Choroid plexus epithelial cell (primary cell): ENCODE measurements at regions not wholly inside any gene's neighbourhood (a gene's known extent, or its start where the extent isn't known, plus 50 kb on each side); places are given as distances from the start of the nearest gene placed in this dataset.
A peak's percentile ranks its signal among the peaks of the same experiment; 100 is the strongest.

Experiments
- DNase-seq: peaks from one replicate; pipeline ENCODE4 v3.0.0-alpha.2; 2010; ENCODE audit warnings: low read depth
- H3K4me3 ChIP-seq: 2 replicates; pipeline ENCODE4 v1.5.1; 2011; ENCODE audit warnings: low read depth, mild to moderate bottlenecking, control low read depth, low read length, moderate library complexity
- TF ChIP-seq, protein P1 (sequence below): conservative IDR thresholded peaks from 2 replicates; pipeline ENCODE4 v1.5.1; 2011; ENCODE audit warnings: low read depth, mild to moderate bottlenecking, control low read depth, inconsistent platforms, low read length, moderate library complexity

DNA sequence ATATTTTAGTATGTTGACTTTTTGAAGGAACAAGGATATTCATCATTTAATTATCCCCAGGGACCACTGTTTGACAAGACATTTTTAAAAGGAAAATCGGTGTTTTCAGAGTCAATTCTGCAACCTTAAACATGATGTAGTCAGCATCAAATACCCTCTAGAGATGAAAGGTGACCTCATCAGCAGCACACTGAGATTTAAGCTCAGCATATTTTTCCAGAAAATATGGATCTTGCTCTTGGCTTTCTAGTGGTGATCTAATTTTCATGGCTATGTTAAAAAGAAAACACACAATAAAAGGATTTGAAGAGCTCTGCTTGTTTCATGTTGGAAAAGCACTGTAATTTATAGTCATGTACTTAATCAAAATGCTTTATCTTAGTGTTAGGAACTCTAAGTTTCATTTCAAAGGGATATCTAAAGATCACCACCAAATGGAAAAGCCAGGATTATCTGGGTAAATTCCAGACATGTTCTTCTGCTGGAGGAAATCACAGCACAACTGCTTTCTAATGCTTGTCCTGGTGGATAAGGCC is 487.2 kb downstream of the ENC1 start:
- H3K4me3 ChIP-seq = no peak overlapping the region
- DNase-seq = no peak
- TF ChIP-seq, protein P1, sequence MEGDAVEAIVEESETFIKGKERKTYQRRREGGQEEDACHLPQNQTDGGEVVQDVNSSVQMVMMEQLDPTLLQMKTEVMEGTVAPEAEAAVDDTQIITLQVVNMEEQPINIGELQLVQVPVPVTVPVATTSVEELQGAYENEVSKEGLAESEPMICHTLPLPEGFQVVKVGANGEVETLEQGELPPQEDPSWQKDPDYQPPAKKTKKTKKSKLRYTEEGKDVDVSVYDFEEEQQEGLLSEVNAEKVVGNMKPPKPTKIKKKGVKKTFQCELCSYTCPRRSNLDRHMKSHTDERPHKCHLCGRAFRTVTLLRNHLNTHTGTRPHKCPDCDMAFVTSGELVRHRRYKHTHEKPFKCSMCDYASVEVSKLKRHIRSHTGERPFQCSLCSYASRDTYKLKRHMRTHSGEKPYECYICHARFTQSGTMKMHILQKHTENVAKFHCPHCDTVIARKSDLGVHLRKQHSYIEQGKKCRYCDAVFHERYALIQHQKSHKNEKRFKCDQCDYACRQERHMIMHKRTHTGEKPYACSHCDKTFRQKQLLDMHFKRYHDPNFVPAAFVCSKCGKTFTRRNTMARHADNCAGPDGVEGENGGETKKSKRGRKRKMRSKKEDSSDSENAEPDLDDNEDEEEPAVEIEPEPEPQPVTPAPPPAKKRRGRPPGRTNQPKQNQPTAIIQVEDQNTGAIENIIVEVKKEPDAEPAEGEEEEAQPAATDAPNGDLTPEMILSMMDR = no peak

DNA sequence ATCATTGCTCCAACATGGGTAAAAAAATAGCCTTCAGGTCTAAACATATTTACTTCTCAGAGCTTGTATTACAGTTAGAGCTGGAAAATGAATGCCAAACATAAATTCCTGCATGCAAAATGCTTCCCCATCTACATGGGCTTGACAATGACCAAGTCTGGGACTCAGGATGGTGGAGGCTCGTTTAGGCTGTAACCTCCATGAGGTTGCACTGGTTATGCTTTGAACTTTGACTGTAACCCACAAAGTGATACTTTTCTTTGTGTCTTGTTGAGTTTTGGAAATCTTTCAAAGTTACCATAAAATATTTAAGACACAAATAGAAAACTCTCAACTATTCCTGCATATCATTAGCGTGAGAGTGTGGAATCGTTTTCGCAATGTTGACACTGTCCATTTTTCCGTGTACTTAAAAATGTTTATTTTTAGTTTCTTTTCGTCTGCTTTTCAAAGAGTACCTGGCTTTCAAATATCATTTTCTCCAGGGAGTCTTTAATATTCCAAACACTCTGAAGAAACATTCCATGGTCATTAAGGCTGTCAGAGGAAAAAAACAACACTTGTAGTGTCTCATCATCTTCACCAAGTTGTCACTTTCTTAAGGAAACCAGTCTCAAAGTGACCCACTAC is 487.8 kb downstream of the ENC1 start:
- DNase-seq = no peak
- TF ChIP-seq, protein P1 = no peak
- H3K4me3 ChIP-seq = no peak overlapping the region

- TF ChIP-seq, protein P1 = no peak
- no peak overlapping the region for H3K4me3 ChIP-seq
- DNase-seq = no peak
Observed at GRCh38 chr5:74152136-74152535, 488.4 kb downstream of the ENC1 start.

DNA sequence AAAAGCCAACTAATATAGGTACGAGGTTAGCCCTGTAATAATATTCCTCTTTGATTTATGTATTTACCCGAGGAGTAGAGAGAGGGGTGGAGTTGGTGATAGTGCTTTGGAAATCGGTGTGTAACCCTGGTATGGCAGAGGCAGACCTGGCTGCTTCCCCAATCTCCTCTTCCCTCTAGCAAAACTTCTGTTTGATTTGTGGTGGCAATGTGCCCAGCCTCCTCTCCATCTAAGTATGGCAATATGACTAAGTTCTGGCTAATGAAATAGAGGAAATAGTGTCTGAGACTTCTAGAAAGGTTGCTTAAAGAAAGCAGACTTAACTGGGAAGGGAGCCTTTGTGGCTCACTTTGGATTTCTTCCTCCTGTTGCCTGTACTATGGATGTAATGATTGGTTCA is 491.1 kb downstream of the ENC1 start:
- TF ChIP-seq, protein P1 = no peak
- H3K4me3 ChIP-seq = no peak overlapping the region
- DNase-seq = peak; percentile 45

DNA sequence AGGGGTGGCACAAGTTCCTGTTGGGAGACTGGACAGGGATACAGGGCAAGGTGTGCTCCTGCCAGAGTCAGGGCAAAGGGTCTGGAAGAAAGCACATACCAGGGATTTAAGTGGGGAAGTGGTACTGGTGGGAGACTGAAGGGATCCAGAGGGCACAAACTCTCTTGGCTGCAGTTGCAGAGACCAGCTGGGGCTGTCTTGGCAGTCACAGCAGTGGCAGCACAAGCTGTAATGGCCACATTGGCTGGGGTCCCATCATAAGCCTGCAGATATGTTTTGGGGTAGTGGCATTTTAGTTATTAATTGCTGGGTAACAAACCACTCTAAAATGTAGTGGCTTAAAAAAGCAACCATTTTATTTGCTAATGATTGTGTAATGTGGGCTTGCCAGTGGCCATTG is 492.2 kb downstream of the ENC1 start:
- DNase-seq = no peak
- TF ChIP-seq, protein P1 = no peak
- no peak overlapping the region for H3K4me3 ChIP-seq

DNA sequence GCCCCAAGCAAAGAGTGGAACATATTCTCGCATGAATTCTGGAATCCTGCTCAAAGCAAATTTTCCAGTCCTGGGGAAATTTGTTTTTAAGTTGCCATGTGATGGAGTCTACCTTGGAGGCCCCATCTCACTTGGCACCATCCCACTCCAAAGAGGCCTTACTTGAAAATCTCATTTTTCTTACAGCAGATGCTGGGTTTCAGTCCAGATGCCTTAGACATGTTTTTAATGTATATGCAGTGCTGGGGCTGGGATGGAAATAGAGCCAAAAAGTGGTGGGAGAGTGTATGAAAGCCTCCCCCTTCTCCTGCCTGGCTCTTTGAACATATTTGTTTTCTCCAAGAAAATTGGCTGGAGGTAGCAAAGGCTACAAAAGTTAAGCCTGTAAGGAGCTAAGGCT is 493.7 kb downstream of the ENC1 start:
- TF ChIP-seq, protein P1 = no peak
- no peak for DNase-seq

DNA sequence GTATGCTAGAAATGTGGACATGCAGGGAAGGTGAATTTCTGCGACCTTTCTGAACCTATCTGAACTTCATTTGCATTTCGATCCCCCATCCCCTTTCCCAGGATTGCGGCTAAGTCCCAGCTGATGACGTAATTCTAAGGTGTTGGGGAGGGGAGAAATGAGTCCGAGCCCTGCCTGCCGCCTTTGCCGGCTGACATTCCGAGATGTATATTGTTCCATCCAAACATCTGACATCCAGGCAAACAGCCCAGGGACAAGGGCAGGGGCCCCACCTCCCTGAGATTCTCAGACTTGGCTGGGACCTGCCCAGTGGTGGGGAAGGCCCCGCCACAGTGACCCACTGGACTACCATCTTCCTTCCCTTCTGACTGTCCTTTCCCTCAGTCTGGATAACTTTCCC is 494.6 kb downstream of the ENC1 start:
- H3K4me3 ChIP-seq = no peak overlapping the region
- TF ChIP-seq, protein P1 = no peak
- DNase-seq = no peak

More for the DNA sequence above, 493.7 kb downstream of the ENC1 start:
- H3K4me3 ChIP-seq = no peak overlapping the region
